Upper lobe of left lung (tissue), 6 donors: ENCODE measurements at regions not wholly inside any gene's neighbourhood (a gene's known extent, or its start where the extent isn't known, plus 50 kb on each side); places are given as distances from the start of the nearest gene placed in this dataset.

Experiments used
- ATAC-seq, 2 donors: fragments of 200-7000 bp; cut with Tn5 transposase; one replicate each; pipeline ENCODE4 v1.9.1; 2022; ENCODE audit warnings: mild to moderate bottlenecking in 2 of 2, moderate library complexity in 2 of 2; ENCODE audit not compliant: low FRiP score in 2 of 2
- DNase-seq, 2 donors: peaks; one replicate each; pipeline ENCODE4 v3.0.0-alpha.2; 2019 to 2020
- H3K27ac ChIP-seq, 4 donors: fragments of 200-600 bp; sonication (generic); one replicate each; pipeline ENCODE4 v1.5.1; 2016 to 2019
- H3K27me3 ChIP-seq, 4 donors: fragments of 200-600 bp; sonication (generic); one replicate each; pipeline ENCODE4 v1.5.1; 2017 to 2019
- H3K36me3 ChIP-seq, 4 donors: fragments of 200-600 bp; sonication (generic); one replicate each; pipeline ENCODE4 v1.5.1; 2016 to 2019
- H3K4me1 ChIP-seq, 4 donors: fragments of 200-600 bp; sonication (generic); one replicate each; pipeline ENCODE4 v1.5.1; 2018 to 2019
- H3K4me3 ChIP-seq, 4 donors: fragments of 200-600 bp; sonication (generic); one replicate each; pipeline ENCODE4 v1.5.1; 2017 to 2019; ENCODE audit warnings: mild to moderate bottlenecking in 2 of 4, moderate library complexity in 1 of 4
- H3K9me3 ChIP-seq, 4 donors: fragments of 200-600 bp; sonication (generic); one replicate each; pipeline ENCODE4 v1.5.1; 2018 to 2019
- EP300 ChIP-seq, 4 donors: sonication (generic); formaldehyde crosslinking; IDR thresholded peaks; one replicate each; pipeline ENCODE4 v1.5.1; 2017; ENCODE audit warnings: antibody characterized with exemption in 4 of 4, control low read depth in 2 of 4
- POLR2A ChIP-seq, 4 donors: fragments of 450-650 bp; IDR thresholded peaks; one replicate each; pipeline ENCODE4 v1.5.1; 2016 to 2017; ENCODE audit warnings: antibody characterized with exemption in 4 of 4, mild to moderate bottlenecking in 2 of 4
- POLR2AphosphoS5 ChIP-seq, 2 donors: sonication (generic); formaldehyde crosslinking; IDR thresholded peaks; one replicate each; pipeline ENCODE4 v1.5.1; 2017; ENCODE audit warnings: antibody characterized with exemption in 2 of 2
- WGBS, 2 donors: methylation state at CpG; one replicate each; pipeline ENCODE4 v1.1.5; 2017 to 2018; 5-methylcytosine and 5-hydroxymethylcytosine counted together
- TF ChIP-seq, protein P1 (sequence below), 6 experiments: fragments of 450-650 bp in 4 of 6; fragments of 200-600 bp in 2 of 6; sonication (generic) in 2 of 6; IDR thresholded peaks; one replicate each; pipeline ENCODE4 v1.5.1; 2016 to 2019; ENCODE audit warnings: antibody characterized with exemption in 6 of 6
- donor health status: DM: no; HTN: no; CAD: no; lungs with moderate emphysema.
- donor health status: DM: no; HTN: yes; CAD: no; lungs with severe emphysema.

- Histone ChIP-seq H3K27ac (no peak overlapping the region), H3K36me3 (no peaks in the 10 kb centered on the region), H3K9me3 (no peaks in the 10 kb centered on the region), H3K4me1 (no peaks in the 10 kb centered on the region), H3K27me3 (no peaks in the 10 kb centered on the region), H3K4me3 (no peak overlapping the region)
- ATAC-seq (no peak), DNase-seq (no peak)
- TF ChIP-seq POLR2A (IDR thresholded peaks at IDR 0.05) (no peak), POLR2AphosphoS5 (IDR thresholded peaks at IDR 0.05) (no peak), EP300 (IDR thresholded peaks at IDR 0.05) (no peak)
- TF ChIP-seq, protein P1, sequence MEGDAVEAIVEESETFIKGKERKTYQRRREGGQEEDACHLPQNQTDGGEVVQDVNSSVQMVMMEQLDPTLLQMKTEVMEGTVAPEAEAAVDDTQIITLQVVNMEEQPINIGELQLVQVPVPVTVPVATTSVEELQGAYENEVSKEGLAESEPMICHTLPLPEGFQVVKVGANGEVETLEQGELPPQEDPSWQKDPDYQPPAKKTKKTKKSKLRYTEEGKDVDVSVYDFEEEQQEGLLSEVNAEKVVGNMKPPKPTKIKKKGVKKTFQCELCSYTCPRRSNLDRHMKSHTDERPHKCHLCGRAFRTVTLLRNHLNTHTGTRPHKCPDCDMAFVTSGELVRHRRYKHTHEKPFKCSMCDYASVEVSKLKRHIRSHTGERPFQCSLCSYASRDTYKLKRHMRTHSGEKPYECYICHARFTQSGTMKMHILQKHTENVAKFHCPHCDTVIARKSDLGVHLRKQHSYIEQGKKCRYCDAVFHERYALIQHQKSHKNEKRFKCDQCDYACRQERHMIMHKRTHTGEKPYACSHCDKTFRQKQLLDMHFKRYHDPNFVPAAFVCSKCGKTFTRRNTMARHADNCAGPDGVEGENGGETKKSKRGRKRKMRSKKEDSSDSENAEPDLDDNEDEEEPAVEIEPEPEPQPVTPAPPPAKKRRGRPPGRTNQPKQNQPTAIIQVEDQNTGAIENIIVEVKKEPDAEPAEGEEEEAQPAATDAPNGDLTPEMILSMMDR (IDR thresholded peaks at IDR 0.05): no peak
- 64 to 71% methylated on average over 2 of the region's 2 CpGs for WGBS, 2 donors
These were observed 66.0 kb upstream of the SCN7A start for GRCh38 chr2:166560022-166560421.

GRCh38 chr2:166550923-166551322 lies 56.9 kb upstream of the SCN7A start:
- no peaks in the 10 kb centered on the region for H3K9me3 ChIP-seq
- no peak overlapping the region for H3K4me3 ChIP-seq
- H3K36me3 ChIP-seq: no peaks in the 10 kb centered on the region
- no peak overlapping the region for H3K27ac ChIP-seq
- no peaks in the 10 kb centered on the region for H3K4me1 ChIP-seq
- H3K27me3 ChIP-seq: no peaks in the 10 kb centered on the region
- ATAC-seq: no peak
- TF ChIP-seq, protein P1 (IDR thresholded peaks at IDR 0.05): no peak
- no peak for TF ChIP-seq POLR2AphosphoS5 (IDR thresholded peaks at IDR 0.05)
- no peak for TF ChIP-seq POLR2A (IDR thresholded peaks at IDR 0.05)
- TF ChIP-seq EP300 (IDR thresholded peaks at IDR 0.05): no peak
- DNase-seq: no peak

DNA sequence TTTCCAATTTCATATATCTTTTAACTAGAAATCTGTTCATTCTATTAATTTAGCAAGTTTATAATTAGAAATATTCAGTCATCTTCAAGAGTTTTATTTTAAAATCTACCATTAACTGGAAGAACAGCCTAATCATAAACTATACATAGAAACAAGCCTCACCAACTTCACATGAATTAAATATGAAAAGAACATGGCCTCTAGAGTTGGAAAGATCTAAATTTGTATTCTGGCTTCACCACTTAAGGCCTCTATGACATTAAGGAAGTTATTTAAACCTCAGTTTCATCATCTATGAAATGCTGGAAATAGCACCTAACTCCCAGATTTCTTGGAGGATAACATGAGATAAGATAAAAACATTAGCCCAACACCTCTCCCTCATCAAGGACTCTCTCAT lies 51.4 kb upstream of the SCN7A start:
- no peak for ATAC-seq
- Histone ChIP-seq H3K27me3 (no peaks in the 10 kb centered on the region), H3K36me3 (no peaks in the 10 kb centered on the region), H3K4me3 (no peak overlapping the region), H3K9me3 (no peaks in the 10 kb centered on the region), H3K4me1 (no peaks in the 10 kb centered on the region), H3K27ac (no peak overlapping the region)
- TF ChIP-seq POLR2A (IDR thresholded peaks at IDR 0.05) (no peak), POLR2AphosphoS5 (IDR thresholded peaks at IDR 0.05) (no peak), EP300 (IDR thresholded peaks at IDR 0.05) (no peak)
- TF ChIP-seq, protein P1 (IDR thresholded peaks at IDR 0.05): no peak
- no peak for DNase-seq
